GM23248 (cell line): ENCODE measurements at regions not wholly inside any gene's neighbourhood (a gene's known extent, or its start where the extent isn't known, plus 50 kb on each side); places are given as distances from the start of the nearest gene placed in this dataset.

ENCODE experiments used
- EZH2 ChIP-seq: fragments of 200-600 bp; sonication (generic); IDR thresholded peaks from 2 replicates; pipeline ENCODE4 v1.6.1; 2018; ENCODE audit warnings: antibody characterized with exemption, mild to moderate bottlenecking; ENCODE audit not compliant: insufficient read depth, poor library complexity, severe bottlenecking
- EZH2phosphoT487 ChIP-seq: fragments of 200-600 bp; sonication (generic); IDR thresholded peaks from 2 replicates; pipeline ENCODE4 v1.6.1; 2018; ENCODE audit warnings: antibody characterized with exemption, moderate library complexity, mild to moderate bottlenecking, low read depth; ENCODE audit not compliant: insufficient read depth

- TF ChIP-seq EZH2 (no peak), EZH2phosphoT487 (no peak)
These were observed 143.1 kb upstream of the GAREM1 start for GRCh38 chr18:32613821-32614220.
